Activated CD4-positive, alpha-beta T cell treated with anti-CD3 and anti-CD28 coated beads, Interleukin-2, amount 50 U/mL, for 24 hours (primary cell): ENCODE measurements at regions not wholly inside any gene's neighbourhood (a gene's known extent, or its start where the extent isn't known, plus 50 kb on each side); places are given as distances from the start of the nearest gene placed in this dataset.
"Not testable (repeated sequence)": the region's sequence is repeated elsewhere in the genome, so short reads cannot be mapped to it uniquely, and the experiment has no call there.

Source experiments
- DNase-seq, 2 donors: peaks; one replicate each; pipeline ENCODE4 v3.0.0-alpha.2; 2020; ENCODE audit warnings: low read depth in 1 of 2, low spot score in 1 of 2

- no peak for DNase-seq
Measured at GRCh38 chr2:120513776-120514357, 167.9 kb downstream of the INHBB start.

- DNase-seq, result no peak
Measured at GRCh38 chr2:120514521-120514920, 168.6 kb downstream of the INHBB start.

- not testable (repeated sequence) for DNase-seq
Measured at GRCh38 chr2:120515066-120515758, 169.3 kb downstream of the INHBB start.

GRCh38 chr2:120515759-120516678 lies 170.1 kb downstream of the INHBB start:
- no peak for DNase-seq

DNA sequence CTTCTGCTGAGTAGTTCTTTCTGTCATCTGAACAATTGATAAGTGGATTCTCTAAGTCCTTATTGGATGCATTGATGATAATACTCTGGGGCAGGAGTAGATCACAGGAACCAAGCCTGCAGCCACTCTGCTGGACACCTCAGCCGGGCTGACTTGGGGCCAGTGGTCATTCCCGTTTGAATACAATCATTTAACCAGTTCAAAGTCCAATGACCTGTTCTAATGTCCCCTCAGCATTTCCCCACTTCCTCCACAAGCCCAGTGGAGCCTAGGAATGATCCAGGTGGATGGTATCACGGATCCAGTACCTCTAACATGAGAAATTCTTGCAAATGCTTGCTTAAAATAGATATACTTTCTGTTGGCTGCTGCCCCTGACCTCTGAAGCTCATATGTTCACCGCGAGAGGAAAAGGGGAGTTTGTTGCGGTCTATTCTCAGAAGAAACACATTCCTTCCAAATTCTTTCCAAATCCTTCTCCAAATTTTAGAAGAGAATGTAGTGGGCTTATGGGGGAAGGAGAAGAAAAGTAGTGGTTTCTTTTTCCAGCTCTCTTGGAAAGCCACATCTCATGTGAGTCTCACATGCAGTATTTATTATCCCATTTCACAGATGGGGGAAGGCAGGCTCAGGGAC lies 170.9 kb downstream of the INHBB start:
- DNase-seq, result no peak

DNA sequence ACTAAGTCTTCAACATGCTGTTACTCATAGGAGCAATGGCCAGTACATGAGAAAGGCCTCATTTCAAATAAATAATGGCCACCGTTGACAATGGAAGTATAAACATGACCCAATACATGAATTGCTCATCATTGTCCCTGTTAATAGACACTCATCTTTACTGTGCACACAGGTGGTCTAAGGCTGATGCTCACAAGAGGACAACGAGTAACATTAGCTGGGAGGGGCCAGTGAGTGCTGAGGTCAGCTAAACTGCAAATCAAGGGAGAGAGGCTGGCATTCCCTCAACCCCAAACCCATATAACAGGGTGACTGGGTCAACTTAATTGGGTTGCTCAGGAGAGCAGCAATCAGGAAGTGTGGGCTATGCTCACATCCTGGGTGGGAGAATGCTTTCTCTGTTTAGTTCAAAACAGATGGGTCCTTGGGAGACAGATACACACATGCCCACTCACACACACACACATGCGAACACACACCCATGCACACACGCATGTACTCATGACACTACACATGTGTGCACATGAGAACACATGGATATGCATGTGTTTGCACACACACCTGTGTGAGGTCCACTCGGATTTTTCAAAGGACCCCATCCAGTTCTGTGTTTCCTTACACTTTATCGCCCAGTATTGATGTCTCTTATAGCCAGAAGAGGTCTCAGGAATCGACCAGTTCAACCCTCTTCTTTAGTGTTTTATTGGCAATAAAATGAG lies 172.0 kb downstream of the INHBB start:
- no peak for DNase-seq

GRCh38 chr2:120518819-120519218 lies 172.9 kb downstream of the INHBB start:
- DNase-seq, result no peak

DNA sequence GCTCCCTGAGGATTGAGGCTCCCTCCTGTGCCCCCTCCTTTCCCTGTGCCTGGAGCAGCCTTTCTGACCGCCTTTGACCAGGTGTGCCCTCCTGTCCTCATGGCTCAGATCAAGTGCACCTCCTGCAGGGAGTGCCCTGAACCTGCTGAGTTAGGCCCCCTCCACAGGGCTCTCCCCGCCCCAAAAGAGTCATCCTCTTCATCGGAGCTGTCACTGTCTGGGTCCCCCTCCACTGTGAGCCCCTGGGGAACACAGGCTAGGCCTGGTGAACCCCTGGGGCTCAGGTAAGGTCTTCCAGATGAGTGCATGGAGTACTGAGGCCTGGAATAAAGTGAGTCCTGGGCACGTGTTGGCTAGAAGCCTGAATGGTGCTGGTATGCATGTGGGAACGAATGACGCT lies 173.5 kb downstream of the INHBB start:
- DNase-seq, result no peak

DNA sequence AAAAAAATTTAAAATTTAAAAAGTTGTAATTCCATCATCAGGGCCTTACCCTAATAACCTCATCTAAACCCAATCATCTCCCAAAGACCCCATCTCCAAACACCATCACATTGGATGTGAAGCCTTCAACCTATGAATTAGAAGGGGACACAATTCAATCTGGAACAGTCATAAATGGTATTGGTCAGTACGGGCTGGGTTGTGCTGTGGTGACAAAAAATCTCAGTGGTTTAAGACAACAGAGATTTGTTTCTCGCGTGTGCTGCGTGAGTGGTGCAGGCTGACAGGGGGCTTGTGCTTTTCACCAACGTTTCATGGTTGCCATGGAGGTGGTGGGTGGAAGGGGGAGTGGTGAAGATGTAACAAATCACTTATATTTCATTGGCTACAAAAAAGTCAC lies 174.5 kb downstream of the INHBB start:
- DNase-seq, result no peak

DNA sequence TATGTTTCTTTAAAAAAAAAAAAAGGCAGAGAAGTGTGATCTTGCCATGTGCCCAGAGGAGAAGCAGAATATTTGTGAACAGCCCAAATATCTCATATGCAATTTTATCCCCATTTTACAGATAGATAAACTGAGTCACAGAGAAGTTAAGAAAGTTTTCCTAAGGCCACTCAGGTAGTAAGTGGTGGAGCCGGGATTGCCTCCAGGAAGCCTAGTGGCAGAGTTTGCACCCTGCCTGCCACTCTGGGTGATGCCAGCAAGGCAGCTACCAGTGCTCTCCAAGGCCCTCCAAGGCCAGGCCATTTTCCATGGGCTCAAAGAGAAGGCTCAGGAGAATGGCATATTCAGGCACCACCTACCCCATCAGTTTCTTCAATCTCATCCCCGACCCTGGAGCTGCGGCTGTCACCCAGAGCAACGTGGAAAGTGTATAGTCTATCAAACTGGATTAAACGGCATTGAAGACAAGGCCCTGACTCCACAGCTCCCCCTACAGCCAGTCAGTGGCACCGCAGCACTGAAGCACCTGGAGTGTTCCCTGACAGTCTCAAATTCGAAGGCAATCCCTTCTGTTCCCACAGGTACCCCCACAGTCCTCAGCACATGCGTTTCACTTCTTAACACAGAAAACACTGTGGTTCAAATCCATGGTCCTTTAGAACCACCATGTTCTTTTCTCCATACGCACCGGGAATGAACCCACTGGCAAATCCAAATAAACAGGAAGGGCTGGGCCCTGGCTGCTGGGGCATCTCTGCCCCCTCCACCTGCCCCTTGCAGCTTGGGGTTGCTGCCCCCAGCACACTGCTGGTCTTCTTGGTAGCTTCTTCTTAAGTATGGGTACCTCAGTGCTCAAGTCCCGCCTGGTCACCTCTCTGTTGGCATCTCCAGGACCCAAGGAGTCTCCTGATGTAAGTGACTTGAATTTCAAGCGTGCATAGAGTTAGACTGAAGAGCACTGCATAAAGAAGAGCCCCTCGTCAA lies 175.3 kb downstream of the INHBB start:
- DNase-seq, result no peak

DNA sequence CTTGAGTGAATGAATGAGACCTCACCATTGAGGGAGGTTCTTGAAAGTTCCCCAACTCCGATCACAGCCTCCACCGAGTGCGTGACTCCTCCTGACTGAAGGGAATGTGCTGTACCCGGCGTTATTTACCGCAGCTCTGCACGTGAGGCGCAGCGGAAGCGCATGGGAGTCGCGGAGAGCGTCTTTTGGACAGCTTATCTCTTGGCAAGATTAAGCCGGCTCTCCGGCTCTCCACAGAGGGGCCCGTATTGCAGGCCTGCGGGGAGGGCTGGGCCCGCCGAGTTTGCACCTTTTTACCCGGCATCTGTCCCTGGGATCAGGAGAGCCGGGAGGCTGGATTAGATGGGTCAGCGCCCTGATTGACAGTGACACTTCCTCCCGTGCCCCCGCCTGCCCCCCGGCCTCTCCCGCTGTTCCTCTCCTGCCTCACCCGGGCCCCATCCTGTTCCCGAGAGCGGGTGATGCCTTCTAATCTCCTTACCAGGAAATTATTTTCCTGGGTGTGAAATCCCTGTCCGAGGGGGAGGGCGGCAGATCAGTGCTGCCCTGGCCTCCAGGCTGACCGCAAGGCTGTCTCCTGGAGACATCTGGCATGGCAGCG lies 176.3 kb downstream of the INHBB start:
- no peak for DNase-seq

DNA sequence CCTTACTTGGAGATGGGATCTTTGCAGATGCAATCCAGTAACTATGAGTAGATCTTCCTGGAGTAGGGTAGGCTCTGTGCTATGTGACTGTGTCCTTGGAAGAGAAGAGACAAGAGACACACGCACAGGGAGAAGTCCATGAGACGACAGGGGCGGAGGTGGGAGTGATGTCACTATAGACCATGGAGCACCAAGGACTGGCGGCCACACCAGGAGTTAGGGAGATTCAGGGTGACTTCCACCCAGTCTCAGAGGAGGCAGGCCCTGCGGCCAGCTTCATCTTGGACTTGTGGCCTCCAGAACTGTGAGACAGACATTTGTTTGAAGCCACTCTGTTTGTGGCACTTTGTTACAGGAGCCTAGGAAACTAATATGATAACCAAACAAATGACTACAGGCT lies 177.8 kb downstream of the INHBB start:
- no peak for DNase-seq

DNA sequence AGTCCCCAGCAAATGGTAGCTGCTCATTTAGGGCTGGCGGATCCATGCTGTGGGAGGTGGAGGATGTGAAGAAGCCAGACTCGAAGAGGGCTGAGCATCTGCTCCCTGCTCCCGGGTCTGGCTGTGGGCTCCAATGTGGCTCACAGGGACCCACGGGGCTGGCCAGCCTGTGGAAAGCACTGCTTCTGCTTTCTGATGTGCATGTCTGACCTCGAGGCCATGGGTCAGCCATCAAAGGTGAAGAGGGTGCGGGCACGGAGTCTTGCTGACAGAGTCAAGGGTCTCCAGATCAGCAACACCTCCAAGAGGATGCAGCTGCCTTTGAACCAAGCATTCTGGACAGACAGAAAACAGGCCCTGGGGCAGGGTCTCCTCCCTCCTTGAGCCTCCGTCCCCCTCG lies 178.2 kb downstream of the INHBB start:
- DNase-seq, result no peak

DNA sequence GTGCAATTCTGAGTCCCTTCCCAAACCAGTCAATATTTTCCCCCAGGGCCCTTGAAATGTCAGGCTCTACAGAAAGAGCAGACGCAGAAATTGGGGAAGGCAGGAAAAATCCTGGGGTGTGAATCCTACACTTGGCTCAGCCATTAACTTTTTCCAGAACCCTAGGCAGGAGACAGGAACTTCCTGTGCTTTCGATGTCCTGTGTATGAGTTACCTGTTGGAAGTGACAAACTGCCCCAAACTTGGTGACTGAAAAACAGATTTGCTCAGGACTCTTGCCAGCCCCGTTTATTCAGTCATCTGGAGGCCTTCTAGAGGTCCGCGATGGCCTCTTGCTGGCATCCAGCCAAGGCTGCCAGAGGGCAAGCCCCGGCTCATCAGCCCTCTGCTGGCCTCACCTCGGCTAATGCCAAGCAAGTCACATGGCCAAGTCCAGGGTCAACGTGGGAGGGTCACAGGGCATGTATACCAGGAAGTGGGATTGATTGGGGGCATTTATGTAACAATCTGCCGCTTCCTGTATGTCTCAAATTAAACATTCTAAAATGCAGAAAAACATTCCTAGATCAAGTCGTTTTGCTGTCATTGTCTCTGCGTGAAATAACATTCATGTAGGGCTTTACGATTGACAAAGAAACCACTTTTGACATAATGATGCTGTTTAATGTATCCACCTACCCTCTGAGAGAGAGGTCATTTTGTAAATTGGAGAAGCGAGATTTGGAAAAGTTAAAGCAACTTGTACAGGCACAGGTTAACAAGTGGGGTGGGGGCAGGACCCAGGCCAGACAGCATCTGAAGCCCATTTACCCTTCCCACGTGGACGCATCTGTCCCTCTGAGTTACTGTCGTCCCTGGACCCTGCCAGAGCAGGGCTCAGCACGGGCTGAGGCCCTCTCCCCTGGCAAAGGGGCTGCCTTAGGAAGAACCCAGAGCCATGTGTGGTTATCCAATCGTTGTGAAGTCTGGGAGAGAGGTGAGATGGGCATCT lies 179.4 kb downstream of the INHBB start:
- no peak for DNase-seq

DNA sequence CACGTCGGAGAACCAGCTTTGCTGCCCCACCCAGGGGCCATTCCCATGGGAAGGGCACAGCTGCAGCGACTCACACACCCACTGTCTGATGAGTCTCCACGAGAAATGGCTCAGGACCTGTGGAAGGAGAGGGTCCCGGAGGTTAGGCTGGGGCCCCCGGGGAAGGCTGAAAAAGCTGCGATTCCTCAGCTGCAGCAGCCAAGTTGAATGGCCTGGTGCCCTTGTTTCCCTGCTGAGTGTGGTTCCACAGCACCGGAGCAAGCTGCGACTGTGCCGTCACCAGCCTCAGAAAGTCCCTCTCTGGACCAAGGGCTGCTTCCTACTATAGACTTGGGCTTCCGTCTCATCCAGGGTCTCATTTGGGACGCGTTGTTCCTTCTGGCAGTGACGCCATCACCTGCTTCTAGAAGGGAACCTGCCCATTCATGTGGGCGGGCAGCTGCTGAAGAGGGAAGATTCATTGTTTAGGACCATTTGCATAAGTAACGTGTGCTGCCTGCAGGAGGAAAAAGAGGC lies 180.2 kb downstream of the INHBB start:
- DNase-seq, result no peak

DNA sequence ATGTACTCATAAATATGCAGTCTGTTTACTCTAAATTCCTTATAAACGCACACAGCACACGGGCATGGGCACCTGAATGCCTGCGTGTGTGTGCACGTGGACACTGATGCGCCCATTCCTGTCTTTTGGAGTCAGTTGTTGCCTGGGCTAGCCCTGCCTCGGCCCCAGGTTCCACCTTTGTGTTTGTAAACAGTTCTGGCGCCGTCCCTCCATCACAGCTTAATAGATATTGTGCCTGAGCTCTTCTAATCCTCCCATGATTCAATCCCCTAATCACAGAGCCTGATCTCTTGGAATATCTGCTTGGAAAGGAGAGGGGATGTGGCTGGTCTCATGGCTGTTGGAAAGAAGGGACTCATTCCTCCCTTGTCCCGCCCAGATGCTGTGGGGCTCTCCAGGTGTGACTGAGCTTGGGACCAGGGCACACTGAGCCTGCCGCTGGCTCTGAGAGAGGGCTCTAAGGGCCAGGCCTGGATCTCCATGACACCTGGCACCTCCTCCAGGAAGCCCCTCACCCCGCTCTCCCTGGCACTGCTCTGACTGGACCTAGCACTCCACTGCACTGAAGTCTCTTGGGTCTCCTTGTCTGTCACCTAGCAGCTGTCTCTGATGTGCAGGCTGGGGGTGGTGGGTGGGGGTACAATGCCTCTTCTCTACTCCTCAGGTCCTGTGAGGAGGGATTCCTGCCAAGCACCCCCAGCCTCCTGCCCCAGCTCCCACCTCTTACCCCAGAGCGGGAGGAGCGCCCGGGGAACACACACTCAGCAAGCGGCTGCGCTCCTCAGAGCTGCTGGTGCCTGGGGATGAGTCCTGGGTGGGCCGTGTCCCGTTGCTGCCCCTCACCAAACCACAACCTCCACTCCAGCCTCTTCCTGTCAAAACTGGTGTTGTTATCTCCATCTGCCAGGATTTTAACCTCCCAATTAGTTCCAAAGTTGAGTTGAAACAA lies 181.3 kb downstream of the INHBB start:
- DNase-seq, result no peak
